Pancreas (tissue), 10 donors: ENCODE measurements at regions not wholly inside any gene's neighbourhood (a gene's known extent, or its start where the extent isn't known, plus 50 kb on each side); places are given as distances from the start of the nearest gene placed in this dataset.

Experiments
- ATAC-seq, 4 donors: fragments of 200-7000 bp; cut with Tn5 transposase; one replicate each; pipeline versions ENCODE4 v1.8.0 to v1.9.1; 2020; ENCODE audit warnings: mild to moderate bottlenecking in 4 of 4, moderate library complexity in 4 of 4
- DNase-seq, 6 donors: peaks; one replicate each; pipeline ENCODE4 v3.0.0-alpha.2; 2020
- FAIRE-seq: peaks from 2 replicates; lab custom pipeline; 2012; peaks lifted over from hg19 to GRCh38; lab: Jason Lieb, UNC
- H3K27ac ChIP-seq, 4 donors: fragments of 200-600 bp; sonication (generic); 1 replicate in 3 of 4; 2 replicates in 1 of 4; pipeline versions ENCODE4 v1.5.0 to v1.8.0; 2020
- H3K27me3 ChIP-seq, 4 donors: fragments of 200-600 bp; one replicate each; pipeline ENCODE4 v1.8.0; 2021
- H3K36me3 ChIP-seq, 3 donors: fragments of 200-600 bp; sonication (generic) in 1 of 3; one replicate each; pipeline versions ENCODE4 v1.5.0 to v1.8.0; 2020 to 2021
- H3K4me1 ChIP-seq, 3 donors: fragments of 200-600 bp; one replicate each; pipeline ENCODE4 v1.8.0; 2021
- H3K4me3 ChIP-seq, 4 donors: fragments of 200-600 bp; sonication (generic) in 2 of 4; one replicate each; pipeline versions ENCODE4 v1.5.0 to v1.8.0; 2020 to 2021
- H3K9me3 ChIP-seq, 4 donors: fragments of 200-600 bp; one replicate each; pipeline ENCODE4 v1.8.0; 2021
- CTCF ChIP-seq, 4 donors: fragments of 200-600 bp; sonication (generic) in 3 of 4; IDR thresholded peaks; one replicate each; pipeline versions ENCODE4 v1.5.0 to v1.8.0; 2021; ENCODE audit warnings: antibody characterized with exemption in 4 of 4
- WGBS, 2 donors: extraction: QIAGEN DNeasy Blood & Tissue Kit; methylation state at CpG; one replicate each; pipeline ENCODE4 v1.1.7; 2013; 5-methylcytosine and 5-hydroxymethylcytosine counted together
- intact Hi-C, 3 donors: fragments of 100-400 bp; cut with DNase I; formaldehyde crosslinking; loops; one replicate each; pipeline versions ENCODE4 v1.11.1 to v1.14.2; 2022
- donor health status: healthy with polysubstance abuse.
- donor health status: DM: no; HTN: no; CAD: no; lungs with moderate emphysema.
- donor health status: DM: no; HTN: no; CAD: no.
- donor health status: control.
- donor health status: control.
- donor health status: Bipolar disorder and iron deficiency.
- donor health status: DM: yes; HTN: yes; CAD: no.
- donor health status: DM: no; HTN: no; CAD: no.
- donor health status: DM: no; HTN: no; CAD: no.
- donor health status: DM: yes; HTN: yes; CAD: no.

DNA sequence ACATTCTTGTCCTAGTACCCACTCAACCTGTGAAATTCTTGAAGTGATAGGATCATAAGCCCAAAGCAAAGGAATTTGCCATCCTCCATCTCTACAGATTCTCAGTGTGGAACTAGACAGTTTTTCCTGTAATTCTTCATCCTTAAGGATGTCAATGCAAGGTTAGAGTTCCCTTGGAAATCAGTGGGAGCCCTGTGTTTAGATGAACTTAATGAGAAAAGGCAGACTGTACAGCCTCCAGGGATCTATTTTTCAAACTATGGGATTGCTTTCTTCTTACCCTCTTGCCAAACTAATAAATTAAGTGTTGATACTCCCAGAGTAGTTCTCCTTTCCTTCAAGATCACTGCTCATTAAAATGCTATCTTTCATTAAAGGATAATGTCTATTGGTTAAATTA is 78.1 kb upstream of the OLFM3 start:
- Histone ChIP-seq H3K27me3 (no peaks in the 10 kb centered on the region), H3K4me3 (no peak overlapping the region), H3K9me3 (no peaks in the 10 kb centered on the region), H3K4me1 (no peaks in the 10 kb centered on the region), H3K27ac (no peak overlapping the region), H3K36me3 (no peaks in the 10 kb centered on the region)
- DNase-seq (no peak), ATAC-seq (no peak), FAIRE-seq (no peak)
- intact Hi-C loops = no loop called here
- no peak for TF ChIP-seq CTCF (IDR thresholded peaks at IDR 0.05)

- no peak for TF ChIP-seq CTCF (IDR thresholded peaks at IDR 0.05)
- H3K27me3 ChIP-seq = no peaks in the 10 kb centered on the region
- FAIRE-seq = no peak
- H3K4me3 ChIP-seq = no peak overlapping the region
- no peaks in the 10 kb centered on the region for H3K9me3 ChIP-seq
- no peaks in the 10 kb centered on the region for H3K36me3 ChIP-seq
- H3K27ac ChIP-seq = no peak overlapping the region
- H3K4me1 ChIP-seq = no peaks in the 10 kb centered on the region
- ATAC-seq = no peak
- no peak for DNase-seq
- intact Hi-C loops = no loop called here
Measured at GRCh38 chr1:102071451-102071850, 74.7 kb upstream of the OLFM3 start.

- Histone ChIP-seq H3K9me3 (no peaks in the 10 kb centered on the region), H3K4me1 (no peaks in the 10 kb centered on the region), H3K4me3 (no peak overlapping the region), H3K27ac (no peak overlapping the region), H3K27me3 (no peaks in the 10 kb centered on the region), H3K36me3 (no peaks in the 10 kb centered on the region)
- intact Hi-C loops = no loop called here
- ATAC-seq (no peak), DNase-seq (no peak), FAIRE-seq (no peak)
- 43 to 44% methylated on average over 1 of the region's 1 CpG for WGBS, 2 donors
- TF ChIP-seq CTCF (IDR thresholded peaks at IDR 0.05) = no peak
Measured at GRCh38 chr1:102050556-102050955, 53.8 kb upstream of the OLFM3 start.

DNA sequence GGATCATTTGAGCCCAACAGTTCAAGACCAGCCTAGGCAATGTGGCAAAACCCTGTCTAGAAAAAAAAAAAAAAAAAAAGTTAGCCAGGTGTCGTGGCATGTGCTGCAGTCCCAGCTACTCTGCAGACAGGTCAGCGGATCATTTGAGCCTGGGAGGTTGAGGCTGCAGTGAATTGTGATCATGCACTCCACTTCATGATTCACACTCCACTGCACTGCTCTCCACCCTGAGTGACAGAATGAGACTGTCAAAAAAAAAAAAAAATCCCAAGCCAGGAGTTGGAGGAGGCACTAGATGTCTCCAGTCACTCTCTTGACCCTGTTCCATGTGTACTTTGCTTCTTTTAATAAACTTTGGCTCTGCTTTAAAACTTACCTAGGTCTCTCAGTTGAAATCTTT is 51.0 kb upstream of the OLFM3 start:
- no peak for TF ChIP-seq CTCF (IDR thresholded peaks at IDR 0.05)
- no peak for FAIRE-seq

More for the DNA sequence above, 51.0 kb upstream of the OLFM3 start:
- no peak overlapping the region for H3K4me3 ChIP-seq
- 52 to 65% methylated on average over 2 of the region's 2 CpGs for WGBS, 2 donors
- intact Hi-C loops = no loop called here
- H3K27ac ChIP-seq = no peak overlapping the region
- H3K9me3 ChIP-seq = no peaks in the 10 kb centered on the region
- no peak for DNase-seq
- no peaks in the 10 kb centered on the region for H3K4me1 ChIP-seq
- no peaks in the 10 kb centered on the region for H3K36me3 ChIP-seq
- ATAC-seq = no peak
- no peaks in the 10 kb centered on the region for H3K27me3 ChIP-seq
